HuH-7 (cell line): ENCODE measurements at regions not wholly inside any gene's neighbourhood (a gene's known extent, or its start where the extent isn't known, plus 50 kb on each side); places are given as distances from the start of the nearest gene placed in this dataset.
"Not testable (repeated sequence)": the region's sequence is repeated elsewhere in the genome, so short reads cannot be mapped to it uniquely, and the experiment has no call there.

ENCODE experiments used
- DNase-seq: peaks from one replicate; pipeline ENCODE4 v3.0.0; 2011; ENCODE audit warnings: low spot score

- DNase-seq, result not testable (repeated sequence)
These were observed 605.9 kb downstream of the KCNT2 start for GRCh38 chr1:196002296-196002695.

GRCh38 chr1:196001188-196001587 is 607.1 kb downstream of the KCNT2 start:
- DNase-seq, result no peak

GRCh38 chr1:195999022-195999421 is 609.2 kb downstream of the KCNT2 start:
- DNase-seq, result no peak

- no peak for DNase-seq
These were observed 626.6 kb downstream of the KCNT2 start for GRCh38 chr1:195981448-195982139.

GRCh38 chr1:195979646-195980045 is 628.6 kb downstream of the KCNT2 start:
- DNase-seq, result no peak

GRCh38 chr1:195973311-195973904 is 634.8 kb downstream of the KCNT2 start:
- no peak for DNase-seq

GRCh38 chr1:195971589-195971988 is 636.7 kb downstream of the KCNT2 start:
- DNase-seq, result no peak

- no peak for DNase-seq
These were observed 638.0 kb downstream of the KCNT2 start for GRCh38 chr1:195970209-195970608.

- no peak for DNase-seq
These were observed 642.8 kb downstream of the KCNT2 start for GRCh38 chr1:195965475-195965874.

- no peak for DNase-seq
These were observed 643.2 kb downstream of the KCNT2 start for GRCh38 chr1:195965036-195965435.

GRCh38 chr1:195964516-195964915 is 643.7 kb downstream of the KCNT2 start:
- no peak for DNase-seq

GRCh38 chr1:195962051-195962450 is 646.2 kb downstream of the KCNT2 start:
- no peak for DNase-seq

- DNase-seq, result no peak
These were observed 647.7 kb downstream of the KCNT2 start for GRCh38 chr1:195960580-195960979.

- DNase-seq, result no peak
These were observed 650.1 kb downstream of the KCNT2 start for GRCh38 chr1:195958131-195958530.

- DNase-seq, result no peak
These were observed 651.4 kb downstream of the KCNT2 start for GRCh38 chr1:195956845-195957244.

- DNase-seq, result no peak
These were observed 653.4 kb downstream of the KCNT2 start for GRCh38 chr1:195954848-195955247.

- DNase-seq, result no peak
These were observed 656.9 kb downstream of the KCNT2 start for GRCh38 chr1:195951313-195951712.

GRCh38 chr1:195948123-195948895 is 659.9 kb downstream of the KCNT2 start:
- no peak for DNase-seq

GRCh38 chr1:195946500-195946899 is 661.7 kb downstream of the KCNT2 start:
- DNase-seq, result no peak

- no peak for DNase-seq
These were observed 666.4 kb downstream of the KCNT2 start for GRCh38 chr1:195941795-195942194.

GRCh38 chr1:195941314-195941713 is 666.9 kb downstream of the KCNT2 start:
- no peak for DNase-seq

GRCh38 chr1:195939844-195940243 is 668.4 kb downstream of the KCNT2 start:
- DNase-seq, result peak; percentile 12
